Breast epithelium (tissue), 4 donors: ENCODE measurements at regions not wholly inside any gene's neighbourhood (a gene's known extent, or its start where the extent isn't known, plus 50 kb on each side); places are given as distances from the start of the nearest gene placed in this dataset.

Experiments used
- DNase-seq, 2 donors: peaks; one replicate each; pipeline ENCODE4 v3.0.0-alpha.2; 2019; ENCODE audit warnings: low spot score in 2 of 2
- H3K27ac ChIP-seq, 2 donors: fragments of 200-600 bp; sonication (generic) in 1 of 2; one replicate each; pipeline ENCODE4 v1.5.1; 2016 to 2019; ENCODE audit warnings: mild to moderate bottlenecking in 1 of 2
- H3K27me3 ChIP-seq, 2 donors: fragments of 200-600 bp; sonication (generic) in 1 of 2; one replicate each; pipeline versions ENCODE4 v1.5.1 to v1.6.0; 2017 to 2019; ENCODE audit warnings: control low read depth in 1 of 2, mild to moderate bottlenecking in 1 of 2
- H3K36me3 ChIP-seq: fragments of 200-600 bp; one replicate; pipeline ENCODE4 v1.5.1; 2019
- H3K4me1 ChIP-seq, 2 donors: fragments of 200-600 bp; sonication (generic); one replicate each; pipeline ENCODE4 v1.5.1; 2016 to 2019; ENCODE audit warnings: control low read depth in 1 of 2
- H3K4me3 ChIP-seq, 3 donors: fragments of 200-600 bp; sonication (generic); 1 replicate in 2 of 3; 2 replicates in 1 of 3; pipeline ENCODE4 v1.5.1; 2016 to 2019; ENCODE audit warnings: mild to moderate bottlenecking in 3 of 3, moderate library complexity in 2 of 3
- H3K9me3 ChIP-seq, 2 donors: fragments of 200-600 bp; sonication (generic) in 1 of 2; one replicate each; pipeline ENCODE4 v1.5.1; 2016 to 2019; ENCODE audit warnings: control low read depth in 1 of 2
- CTCF ChIP-seq, 3 donors: fragments of 450-650 bp; IDR thresholded peaks; one replicate each; pipeline ENCODE4 v1.5.1; 2016 to 2017; ENCODE audit warnings: antibody characterized with exemption in 3 of 3, mild to moderate bottlenecking in 3 of 3, moderate library complexity in 3 of 3
- POLR2A ChIP-seq: fragments of 450-650 bp; IDR thresholded peaks from one replicate; pipeline ENCODE4 v1.6.1; 2016; ENCODE audit warnings: antibody characterized with exemption, mild to moderate bottlenecking, moderate library complexity
- POLR2AphosphoS5 ChIP-seq, 3 donors: sonication (generic); formaldehyde crosslinking; IDR thresholded peaks; one replicate each; pipeline ENCODE4 v1.6.1; 2017; ENCODE audit warnings: antibody characterized with exemption in 3 of 3
- intact Hi-C: fragments of 100-400 bp; cut with DNase I; formaldehyde crosslinking; loops from one replicate; pipeline ENCODE4 v1.15.1; 2023; ENCODE audit warnings: low total_unique reads

- TF ChIP-seq POLR2A, result no peak
- H3K4me1 ChIP-seq, result no peaks in the 10 kb centered on the region
- no peaks in the 10 kb centered on the region for H3K27me3 ChIP-seq
- intact Hi-C loops, result no loop called here
- no peak for DNase-seq
- H3K27ac ChIP-seq, result no peak overlapping the region
- no peak overlapping the region for H3K4me3 ChIP-seq
- H3K36me3 ChIP-seq, result no peaks in the 10 kb centered on the region
- H3K9me3 ChIP-seq, result no peaks in the 10 kb centered on the region
Measured at GRCh38 chr9:80951675-80952074, 737.7 kb downstream of the TLE1 start.

GRCh38 chr9:80948876-80949275, 740.5 kb downstream of the TLE1 start:
- intact Hi-C loops, result no loop called here
- no peak overlapping the region for H3K27ac ChIP-seq
- H3K36me3 ChIP-seq, result no peaks in the 10 kb centered on the region
- H3K9me3 ChIP-seq, result no peaks in the 10 kb centered on the region
- H3K27me3 ChIP-seq, result no peaks in the 10 kb centered on the region
- no peaks in the 10 kb centered on the region for H3K4me1 ChIP-seq
- no peak overlapping the region for H3K4me3 ChIP-seq
- TF ChIP-seq POLR2AphosphoS5 (IDR thresholded peaks at IDR 0.05) (no peak), POLR2A (no peak), CTCF (IDR thresholded peaks at IDR 0.05) (no peak)
- DNase-seq, result no peak

GRCh38 chr9:80948066-80948465, 741.3 kb downstream of the TLE1 start:
- intact Hi-C loops, result no loop called here
- Histone ChIP-seq H3K4me1 (no peaks in the 10 kb centered on the region), H3K9me3 (no peaks in the 10 kb centered on the region), H3K4me3 (no peak overlapping the region), H3K27ac (no peak overlapping the region), H3K36me3 (no peaks in the 10 kb centered on the region), H3K27me3 (no peaks in the 10 kb centered on the region)
- no peak for TF ChIP-seq CTCF (IDR thresholded peaks at IDR 0.05)
- TF ChIP-seq POLR2A, result no peak
- TF ChIP-seq POLR2AphosphoS5 (IDR thresholded peaks at IDR 0.05), result no peak
- no peak for DNase-seq

GRCh38 chr9:80946496-80947170, 742.7 kb downstream of the TLE1 start:
- Histone ChIP-seq H3K9me3 (no peaks in the 10 kb centered on the region), H3K4me1 (no peaks in the 10 kb centered on the region), H3K36me3 (no peaks in the 10 kb centered on the region), H3K4me3 (no peak overlapping the region), H3K27me3 (no peaks in the 10 kb centered on the region), H3K27ac (no peak overlapping the region)
- TF ChIP-seq POLR2AphosphoS5 (IDR thresholded peaks at IDR 0.05) (no peak), CTCF (IDR thresholded peaks at IDR 0.05) (no peak), POLR2A (no peak)
- intact Hi-C loops, result no loop called here
- DNase-seq, result no peak

GRCh38 chr9:80945436-80945835, 743.9 kb downstream of the TLE1 start:
- DNase-seq, result no peak
- intact Hi-C loops, result no loop called here

More at GRCh38 chr9:80945436-80945835, 743.9 kb downstream of the TLE1 start:
- Histone ChIP-seq H3K36me3 (no peaks in the 10 kb centered on the region), H3K4me1 (no peaks in the 10 kb centered on the region), H3K27me3 (no peaks in the 10 kb centered on the region), H3K4me3 (no peak overlapping the region), H3K9me3 (no peaks in the 10 kb centered on the region), H3K27ac (no peak overlapping the region)
- no peak for TF ChIP-seq POLR2A
- no peak for TF ChIP-seq POLR2AphosphoS5 (IDR thresholded peaks at IDR 0.05)
- no peak for TF ChIP-seq CTCF (IDR thresholded peaks at IDR 0.05)
